ENCODE measurements at regions not wholly inside any gene's neighbourhood (a gene's known extent, or its start where the extent isn't known, plus 50 kb on each side); places are given as distances from the start of the nearest gene placed in this dataset.

DNA sequence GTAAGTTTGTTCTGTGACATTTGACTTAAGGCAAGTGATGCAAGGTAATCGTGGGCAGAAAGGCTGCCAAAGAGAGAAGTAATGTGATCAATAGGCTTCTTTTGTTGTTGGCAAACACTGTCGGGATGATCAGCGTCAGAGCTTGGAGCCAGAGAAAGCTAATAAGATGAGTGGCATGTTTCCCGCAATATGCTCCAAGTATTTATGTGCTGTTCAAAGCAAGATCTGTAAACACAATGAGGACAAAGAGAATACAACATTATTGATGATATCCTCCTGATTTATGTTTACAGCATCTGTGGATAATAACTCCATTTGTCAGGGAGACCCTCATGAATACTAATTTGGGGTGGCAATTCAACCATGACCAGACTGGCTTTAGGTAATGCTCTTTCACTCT is 603.3 kb downstream of the TDRD15 start:
- Histone ChIP-seq H3K27ac (no peak overlapping the region), H3K36me3 (no peaks in the 10 kb centered on the region), H3K4me3 (no peak overlapping the region), H3K27me3 (no peaks in the 10 kb centered on the region), H3K9me3 (no peaks in the 10 kb centered on the region), H3K4me1 (no peaks in the 10 kb centered on the region)
- intact Hi-C loops (cut with DNase I), result no loop called here
- FAIRE-seq (no peak), DNase-seq (no peak), ATAC-seq (no peak)
- 15 to 22% methylated on average over 4 of the region's 4 CpGs for WGBS, 2 donors
- TF ChIP-seq, protein P1, sequence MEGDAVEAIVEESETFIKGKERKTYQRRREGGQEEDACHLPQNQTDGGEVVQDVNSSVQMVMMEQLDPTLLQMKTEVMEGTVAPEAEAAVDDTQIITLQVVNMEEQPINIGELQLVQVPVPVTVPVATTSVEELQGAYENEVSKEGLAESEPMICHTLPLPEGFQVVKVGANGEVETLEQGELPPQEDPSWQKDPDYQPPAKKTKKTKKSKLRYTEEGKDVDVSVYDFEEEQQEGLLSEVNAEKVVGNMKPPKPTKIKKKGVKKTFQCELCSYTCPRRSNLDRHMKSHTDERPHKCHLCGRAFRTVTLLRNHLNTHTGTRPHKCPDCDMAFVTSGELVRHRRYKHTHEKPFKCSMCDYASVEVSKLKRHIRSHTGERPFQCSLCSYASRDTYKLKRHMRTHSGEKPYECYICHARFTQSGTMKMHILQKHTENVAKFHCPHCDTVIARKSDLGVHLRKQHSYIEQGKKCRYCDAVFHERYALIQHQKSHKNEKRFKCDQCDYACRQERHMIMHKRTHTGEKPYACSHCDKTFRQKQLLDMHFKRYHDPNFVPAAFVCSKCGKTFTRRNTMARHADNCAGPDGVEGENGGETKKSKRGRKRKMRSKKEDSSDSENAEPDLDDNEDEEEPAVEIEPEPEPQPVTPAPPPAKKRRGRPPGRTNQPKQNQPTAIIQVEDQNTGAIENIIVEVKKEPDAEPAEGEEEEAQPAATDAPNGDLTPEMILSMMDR (IDR thresholded peaks at IDR 0.05), result no peak

DNA sequence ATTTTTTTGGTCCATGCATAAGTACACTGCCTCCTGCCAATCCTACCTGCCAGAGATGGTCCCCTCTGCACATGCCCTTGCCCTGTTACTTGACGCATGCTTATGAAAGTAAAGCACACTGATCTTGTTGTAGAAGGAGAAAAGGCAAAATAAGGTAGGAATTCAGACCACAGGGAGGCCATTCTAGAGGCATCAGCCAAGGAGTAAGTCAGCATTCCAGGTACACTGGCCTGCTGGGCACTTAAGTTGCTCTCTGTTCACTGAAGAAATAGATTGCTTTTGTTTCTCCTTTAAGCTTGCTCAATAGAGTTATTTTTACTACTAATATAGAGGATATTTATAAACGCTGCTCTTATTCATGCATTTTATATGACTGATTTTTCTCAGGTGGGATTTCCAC is 604.4 kb downstream of the TDRD15 start:
- Histone ChIP-seq H3K4me3 (no peak overlapping the region), H3K9me3 (no peaks in the 10 kb centered on the region), H3K36me3 (no peaks in the 10 kb centered on the region), H3K27me3 (no peaks in the 10 kb centered on the region), H3K27ac (no peak overlapping the region), H3K4me1 (no peaks in the 10 kb centered on the region)
- 60 to 91% methylated on average over 2 of the region's 2 CpGs for WGBS, 2 donors
- FAIRE-seq, result no peak
- DNase-seq, result no peak
- no peak for ATAC-seq
- intact Hi-C loops (cut with DNase I), result no loop called here
- TF ChIP-seq, protein P1 (IDR thresholded peaks at IDR 0.05), result no peak

DNA sequence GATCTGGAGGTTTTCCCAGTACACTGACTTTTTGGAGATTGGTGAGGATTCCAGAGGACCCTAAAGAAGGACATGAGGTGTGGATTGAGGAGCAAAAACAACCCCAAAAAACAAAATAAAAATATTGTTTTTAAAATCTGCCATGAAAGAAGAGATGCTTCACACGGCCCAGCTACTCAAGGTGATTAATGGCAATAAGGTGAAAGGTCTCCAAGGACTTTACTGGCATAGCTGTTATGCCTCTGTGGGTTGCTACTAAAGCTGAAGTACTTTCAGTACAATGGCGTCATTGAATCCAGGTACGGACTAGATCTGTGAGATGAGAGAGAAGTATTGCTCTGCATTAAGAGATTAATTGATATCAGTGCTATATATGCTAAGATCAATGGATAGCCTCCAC is 606.4 kb downstream of the TDRD15 start:
- DNase-seq (no peak), FAIRE-seq (no peak), ATAC-seq (no peak)
- intact Hi-C loops (cut with DNase I), result no loop called here
- Histone ChIP-seq H3K27me3 (no peaks in the 10 kb centered on the region), H3K36me3 (no peaks in the 10 kb centered on the region), H3K9me3 (no peaks in the 10 kb centered on the region), H3K27ac (no peak overlapping the region), H3K4me1 (no peaks in the 10 kb centered on the region), H3K4me3 (no peak overlapping the region)
- 30 to 38% methylated on average over 3 of the region's 3 CpGs for WGBS, 2 donors
- TF ChIP-seq, protein P1 (IDR thresholded peaks at IDR 0.05), result no peak

DNA sequence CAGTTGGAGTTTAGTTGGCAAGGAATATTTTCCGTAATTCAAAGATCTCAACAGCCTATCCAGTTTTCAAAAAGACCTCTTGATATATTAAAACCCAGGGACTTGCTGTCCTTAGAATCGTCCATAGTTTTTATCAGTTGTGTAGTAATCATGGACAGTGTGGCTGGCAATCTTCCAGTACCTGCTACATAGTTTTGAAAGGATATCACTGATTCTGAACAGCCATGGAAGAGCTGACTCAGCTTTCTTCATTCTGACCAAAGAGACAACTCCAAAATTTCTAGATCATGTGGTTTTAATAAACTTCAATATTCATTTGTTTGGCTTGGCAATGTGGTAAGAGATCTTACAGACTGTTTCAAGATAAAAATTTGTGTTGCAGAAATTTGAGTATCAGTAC is 616.7 kb downstream of the TDRD15 start:
- DNase-seq (no peak), FAIRE-seq (no peak), ATAC-seq (no peak)
- 39 to 45% methylated on average over 2 of the region's 2 CpGs for WGBS, 2 donors
- Histone ChIP-seq H3K4me1 (no peaks in the 10 kb centered on the region), H3K27me3 (no peaks in the 10 kb centered on the region), H3K27ac (no peak overlapping the region), H3K36me3 (no peaks in the 10 kb centered on the region), H3K9me3 (no peaks in the 10 kb centered on the region), H3K4me3 (no peak overlapping the region)
- TF ChIP-seq, protein P1 (IDR thresholded peaks at IDR 0.05), result no peak
- intact Hi-C loops (cut with DNase I), result no loop called here

DNA sequence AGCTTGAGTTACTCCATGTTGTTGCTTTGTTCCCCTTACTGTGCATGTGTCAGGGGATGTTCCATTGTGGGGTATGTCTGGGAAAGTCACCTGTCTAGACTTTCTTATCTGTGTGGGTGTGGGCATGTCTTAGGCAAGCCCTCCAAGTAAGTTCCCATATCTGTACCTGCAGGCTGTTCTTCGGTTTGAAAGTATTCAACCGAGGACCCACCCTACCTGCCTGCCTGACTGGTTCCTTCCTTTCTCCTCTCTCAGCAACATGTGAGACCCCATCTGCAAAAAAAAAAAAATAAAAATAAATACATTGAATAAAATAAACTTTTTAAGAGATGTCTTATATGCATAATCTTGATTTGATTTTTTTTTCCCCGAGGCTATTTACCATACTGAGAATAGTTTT is 622.7 kb downstream of the TDRD15 start:
- H3K27ac ChIP-seq, result no peak overlapping the region
- no peaks in the 10 kb centered on the region for H3K27me3 ChIP-seq
- FAIRE-seq, result no peak
- H3K9me3 ChIP-seq, result no peaks in the 10 kb centered on the region
- intact Hi-C loops (cut with DNase I), result no loop called here
- H3K36me3 ChIP-seq, result no peaks in the 10 kb centered on the region
- no peak for DNase-seq
- H3K4me3 ChIP-seq, result no peak overlapping the region
- TF ChIP-seq, protein P1 (IDR thresholded peaks at IDR 0.05), result no peak
- WGBS, 2 donors, result 69 to 80% methylated on average over 3 of the region's 3 CpGs
- ATAC-seq, result no peak
- no peaks in the 10 kb centered on the region for H3K4me1 ChIP-seq

All from pancreas (tissue), 10 donors.